ENCODE measurements at regions not wholly inside any gene's neighbourhood (a gene's known extent, or its start where the extent isn't known, plus 50 kb on each side); places are given as distances from the start of the nearest gene placed in this dataset.

- no peak overlapping the region for H3K4me3 ChIP-seq (ENCODE audit: control insufficient read depth, low read depth, low read length)
- DNase-seq (ENCODE audit: low read depth) = no peak
- TF ChIP-seq CTCF (IDR thresholded peaks at IDR 0.05; ENCODE audit: control insufficient read depth, insufficient read depth, low read depth, low read length, missing control alignments) = no peak
These were observed 209.6 kb upstream of the PLSCR5 start for GRCh38 chr3:146814601-146815315.

- TF ChIP-seq CTCF (IDR thresholded peaks at IDR 0.05; ENCODE audit: control insufficient read depth, insufficient read depth, low read depth, low read length, missing control alignments) = no peak
- no peak for DNase-seq (ENCODE audit: low read depth)
- no peak overlapping the region for H3K4me3 ChIP-seq (ENCODE audit: control insufficient read depth, low read depth, low read length)
These were observed 208.3 kb upstream of the PLSCR5 start for GRCh38 chr3:146813496-146813895.

GRCh38 chr3:146803745-146804144 is 198.6 kb upstream of the PLSCR5 start:
- TF ChIP-seq CTCF (IDR thresholded peaks at IDR 0.05; ENCODE audit: control insufficient read depth, insufficient read depth, low read depth, low read length, missing control alignments) = no peak
- DNase-seq (ENCODE audit: low read depth) = peak; percentile 97
- H3K4me3 ChIP-seq (ENCODE audit: control insufficient read depth, low read depth, low read length) = no peak overlapping the region

- no peak for TF ChIP-seq CTCF (IDR thresholded peaks at IDR 0.05; ENCODE audit: control insufficient read depth, insufficient read depth, low read depth, low read length, missing control alignments)
- no peak for DNase-seq (ENCODE audit: low read depth)
- no peak overlapping the region for H3K4me3 ChIP-seq (ENCODE audit: control insufficient read depth, low read depth, low read length)
These were observed 196.3 kb upstream of the PLSCR5 start for GRCh38 chr3:146801492-146801891.

- no peak overlapping the region for H3K4me3 ChIP-seq (ENCODE audit: control insufficient read depth, low read depth, low read length)
- DNase-seq (ENCODE audit: low read depth) = no peak
- no peak for TF ChIP-seq CTCF (IDR thresholded peaks at IDR 0.05; ENCODE audit: control insufficient read depth, insufficient read depth, low read depth, low read length, missing control alignments)
These were observed 195.3 kb upstream of the PLSCR5 start for GRCh38 chr3:146800484-146800883.

GRCh38 chr3:146796078-146796477 is 190.9 kb upstream of the PLSCR5 start:
- H3K4me3 ChIP-seq (ENCODE audit: control insufficient read depth, low read depth, low read length) = no peak overlapping the region
- no peak for TF ChIP-seq CTCF (IDR thresholded peaks at IDR 0.05; ENCODE audit: control insufficient read depth, insufficient read depth, low read depth, low read length, missing control alignments)
- no peak for DNase-seq (ENCODE audit: low read depth)
